ENCODE measurements at regions not wholly inside any gene's neighbourhood (a gene's known extent, or its start where the extent isn't known, plus 50 kb on each side); places are given as distances from the start of the nearest gene placed in this dataset.

DNA sequence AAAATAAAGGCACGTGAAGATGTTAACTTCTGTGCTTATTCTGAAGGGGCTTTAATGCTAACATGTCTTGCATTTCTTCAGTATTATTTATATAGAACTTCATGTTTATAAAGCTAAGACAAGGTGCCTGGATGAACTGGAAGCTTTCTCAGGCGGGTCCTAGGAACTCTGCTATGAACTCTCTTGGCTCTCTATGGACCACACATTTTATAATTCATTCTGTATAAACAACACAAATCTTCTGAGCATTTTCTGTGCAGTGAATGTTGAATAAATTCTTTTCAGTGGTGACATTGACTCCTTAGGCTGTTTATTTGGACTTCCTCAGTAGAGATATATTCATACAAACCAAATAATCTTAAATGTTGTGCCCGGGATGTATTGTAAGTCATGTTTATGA, 79.6 kb downstream of the TRIL start:
- TF ChIP-seq CREB1 (IDR thresholded peaks at IDR 0.05; ENCODE audit: low read depth) (no peak), RAD21 (IDR thresholded peaks at IDR 0.05; ENCODE audit: low read depth) (no peak), EGR1 (IDR thresholded peaks at IDR 0.05) (no peak), YY1 (IDR thresholded peaks at IDR 0.05; ENCODE audit: low read depth) (no peak), NFIC (IDR thresholded peaks at IDR 0.05) (no peak), FOXM1 (IDR thresholded peaks at IDR 0.05; ENCODE audit: borderline replicate concordance, low read depth) (no peak), CEBPB (IDR thresholded peaks at IDR 0.05) (no peak), TEAD4 (IDR thresholded peaks at IDR 0.05) (no peak), EP300 (IDR thresholded peaks at IDR 0.05; ENCODE audit: borderline replicate concordance) (no peak)
- TF ChIP-seq, protein P1, sequence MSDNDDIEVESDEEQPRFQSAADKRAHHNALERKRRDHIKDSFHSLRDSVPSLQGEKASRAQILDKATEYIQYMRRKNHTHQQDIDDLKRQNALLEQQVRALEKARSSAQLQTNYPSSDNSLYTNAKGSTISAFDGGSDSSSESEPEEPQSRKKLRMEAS (IDR thresholded peaks at IDR 0.05): no peak
- TF ChIP-seq, protein P2, sequence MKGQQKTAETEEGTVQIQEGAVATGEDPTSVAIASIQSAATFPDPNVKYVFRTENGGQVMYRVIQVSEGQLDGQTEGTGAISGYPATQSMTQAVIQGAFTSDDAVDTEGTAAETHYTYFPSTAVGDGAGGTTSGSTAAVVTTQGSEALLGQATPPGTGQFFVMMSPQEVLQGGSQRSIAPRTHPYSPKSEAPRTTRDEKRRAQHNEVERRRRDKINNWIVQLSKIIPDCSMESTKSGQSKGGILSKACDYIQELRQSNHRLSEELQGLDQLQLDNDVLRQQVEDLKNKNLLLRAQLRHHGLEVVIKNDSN (IDR thresholded peaks at IDR 0.05): no peak
- TF ChIP-seq, protein P3, sequence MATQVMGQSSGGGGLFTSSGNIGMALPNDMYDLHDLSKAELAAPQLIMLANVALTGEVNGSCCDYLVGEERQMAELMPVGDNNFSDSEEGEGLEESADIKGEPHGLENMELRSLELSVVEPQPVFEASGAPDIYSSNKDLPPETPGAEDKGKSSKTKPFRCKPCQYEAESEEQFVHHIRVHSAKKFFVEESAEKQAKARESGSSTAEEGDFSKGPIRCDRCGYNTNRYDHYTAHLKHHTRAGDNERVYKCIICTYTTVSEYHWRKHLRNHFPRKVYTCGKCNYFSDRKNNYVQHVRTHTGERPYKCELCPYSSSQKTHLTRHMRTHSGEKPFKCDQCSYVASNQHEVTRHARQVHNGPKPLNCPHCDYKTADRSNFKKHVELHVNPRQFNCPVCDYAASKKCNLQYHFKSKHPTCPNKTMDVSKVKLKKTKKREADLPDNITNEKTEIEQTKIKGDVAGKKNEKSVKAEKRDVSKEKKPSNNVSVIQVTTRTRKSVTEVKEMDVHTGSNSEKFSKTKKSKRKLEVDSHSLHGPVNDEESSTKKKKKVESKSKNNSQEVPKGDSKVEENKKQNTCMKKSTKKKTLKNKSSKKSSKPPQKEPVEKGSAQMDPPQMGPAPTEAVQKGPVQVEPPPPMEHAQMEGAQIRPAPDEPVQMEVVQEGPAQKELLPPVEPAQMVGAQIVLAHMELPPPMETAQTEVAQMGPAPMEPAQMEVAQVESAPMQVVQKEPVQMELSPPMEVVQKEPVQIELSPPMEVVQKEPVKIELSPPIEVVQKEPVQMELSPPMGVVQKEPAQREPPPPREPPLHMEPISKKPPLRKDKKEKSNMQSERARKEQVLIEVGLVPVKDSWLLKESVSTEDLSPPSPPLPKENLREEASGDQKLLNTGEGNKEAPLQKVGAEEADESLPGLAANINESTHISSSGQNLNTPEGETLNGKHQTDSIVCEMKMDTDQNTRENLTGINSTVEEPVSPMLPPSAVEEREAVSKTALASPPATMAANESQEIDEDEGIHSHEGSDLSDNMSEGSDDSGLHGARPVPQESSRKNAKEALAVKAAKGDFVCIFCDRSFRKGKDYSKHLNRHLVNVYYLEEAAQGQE (IDR thresholded peaks at IDR 0.05; ENCODE audit: low read depth): no peak

Data from Ishikawa (cell line).